A673 (cell line): ENCODE measurements at regions not wholly inside any gene's neighbourhood (a gene's known extent, or its start where the extent isn't known, plus 50 kb on each side); places are given as distances from the start of the nearest gene placed in this dataset.

Experiments used
- CTCF ChIP-seq: fragments of 300-800, 200-600 bp; sonication (generic); conservative IDR thresholded peaks from 2 replicates; pipeline ENCODE4 v1.5.1; 2017; ENCODE audit warnings: low read depth, mild to moderate bottlenecking, antibody characterized with exemption, low read length, moderate library complexity, mixed read lengths
- EZH2 ChIP-seq: fragments of 200-600 bp; sonication (generic); IDR thresholded peaks from 2 replicates; pipeline ENCODE4 v1.6.1; 2017; ENCODE audit warnings: borderline replicate concordance, low read depth, mild to moderate bottlenecking, mixed read lengths, antibody characterized with exemption, low read length; ENCODE audit not compliant: poor library complexity, severe bottlenecking

GRCh38 chr2:76447294-76447693 is 736.6 kb upstream of the GCFC2 start:
- TF ChIP-seq CTCF: no peak
- no peak for TF ChIP-seq EZH2
